HEK293T (cell line): ENCODE measurements at regions not wholly inside any gene's neighbourhood (a gene's known extent, or its start where the extent isn't known, plus 50 kb on each side); places are given as distances from the start of the nearest gene placed in this dataset.

Experiments
- CTCF ChIA-PET: fragments of 350-600 bp; formaldehyde crosslinking; extraction: SDS; loops from one replicate; lab custom pipeline; 2021; ENCODE audit warnings: antibody characterized with exemption, inconsistent platforms; lab: Yijun Ruan, JAX
- POLR2A ChIA-PET: fragments of 350-600 bp; formaldehyde crosslinking; extraction: SDS; loops from one replicate; lab custom pipeline; 2020; ENCODE audit warnings: antibody characterized with exemption, inconsistent platforms; lab: Yijun Ruan, JAX
- DNase-seq: peaks from one replicate; pipeline ENCODE4 v3.0.0; 2012; ENCODE audit warnings: mixed read lengths; ENCODE audit errors: extremely low spot score
- ARNT ChIP-seq: fragments of 450-650 bp; IDR thresholded peaks from 2 replicates; pipeline ENCODE4 v1.6.1; 2017; ENCODE audit warnings: mild to moderate bottlenecking
- BHLHE40 ChIP-seq: fragments of 450-650 bp; IDR thresholded peaks from 2 replicates; pipeline ENCODE4 v1.6.1; 2016; ENCODE audit warnings: mild to moderate bottlenecking, moderate library complexity, borderline replicate concordance
- CTBP1 ChIP-seq: fragments of 450-650 bp; IDR thresholded peaks from 2 replicates; pipeline ENCODE4 v1.6.1; 2016; ENCODE audit warnings: borderline replicate concordance
- ELF4 ChIP-seq: fragments of 450-650 bp; IDR thresholded peaks from 2 replicates; pipeline ENCODE4 v1.6.1; 2017; ENCODE audit warnings: antibody characterized with exemption
- FOXA1 ChIP-seq: fragments of 450-650 bp; IDR thresholded peaks from 2 replicates; pipeline ENCODE4 v1.6.1; 2016; ENCODE audit warnings: mild to moderate bottlenecking
- FOXK2 ChIP-seq: fragments of 450-650 bp; IDR thresholded peaks from 2 replicates; pipeline ENCODE4 v1.6.1; 2016; ENCODE audit warnings: mild to moderate bottlenecking
- FOXM1 ChIP-seq: fragments of 450-650 bp; IDR thresholded peaks from 2 replicates; pipeline ENCODE4 v1.6.1; 2017; ENCODE audit warnings: mild to moderate bottlenecking, borderline replicate concordance
- HDGF ChIP-seq: fragments of 450-650 bp; IDR thresholded peaks from 2 replicates; pipeline ENCODE4 v1.6.1; 2017; ENCODE audit warnings: antibody characterized with exemption, borderline replicate concordance
- L3MBTL2 ChIP-seq: fragments of 450-650 bp; conservative IDR thresholded peaks from 2 replicates; pipeline ENCODE4 v1.6.1; 2016; ENCODE audit warnings: mild to moderate bottlenecking
- LEF1 ChIP-seq: fragments of 450-650 bp; IDR thresholded peaks from 2 replicates; pipeline ENCODE4 v1.6.1; 2017; ENCODE audit warnings: mild to moderate bottlenecking, borderline replicate concordance
- NFRKB ChIP-seq: fragments of 450-650 bp; IDR thresholded peaks from 2 replicates; pipeline ENCODE4 v1.6.1; 2016; ENCODE audit warnings: mild to moderate bottlenecking, moderate library complexity
- PKNOX1 ChIP-seq: fragments of 450-650 bp; IDR thresholded peaks from 2 replicates; pipeline ENCODE4 v1.6.1; 2016
- SP1 ChIP-seq: fragments of 450-650 bp; IDR thresholded peaks from 2 replicates; pipeline ENCODE4 v1.6.1; 2017
- SUZ12 ChIP-seq: fragments of 450-650 bp; IDR thresholded peaks from 2 replicates; pipeline ENCODE4 v1.6.1; 2016; ENCODE audit warnings: mild to moderate bottlenecking
- TARDBP ChIP-seq: fragments of 450-650 bp; IDR thresholded peaks from 2 replicates; pipeline ENCODE4 v1.6.1; 2016
- ZNF384 ChIP-seq: fragments of 450-650 bp; IDR thresholded peaks from 2 replicates; pipeline ENCODE4 v1.6.1; 2016

DNA sequence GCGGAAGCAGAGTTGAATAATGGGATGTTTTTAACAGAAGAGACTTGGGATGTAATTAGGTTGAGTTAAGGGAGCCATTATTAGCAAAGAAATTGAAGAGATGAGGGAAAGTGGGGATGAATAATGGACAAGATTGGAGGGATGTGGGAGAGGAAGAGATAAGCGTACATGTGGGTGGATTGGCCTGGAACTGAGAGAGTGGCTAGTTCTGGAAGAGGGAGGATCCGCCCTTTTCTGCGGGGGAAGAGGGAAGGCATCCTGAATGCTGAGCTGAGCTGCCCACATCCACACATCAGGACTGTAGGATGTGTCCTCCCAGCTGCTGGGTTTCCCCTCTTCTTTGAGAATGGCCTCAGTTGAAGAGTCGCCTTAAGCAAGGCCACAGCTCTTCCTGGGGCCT is 68.3 kb upstream of the CADM1 start:
- ChIA-PET POLR2A (no interaction called here), CTCF (no interaction called here)
- TF ChIP-seq FOXA1 = no peak
- no peak for TF ChIP-seq ELF4
- TF ChIP-seq HDGF = no peak
- TF ChIP-seq L3MBTL2 = no peak
- no peak for TF ChIP-seq CTBP1
- TF ChIP-seq LEF1 = no peak
- TF ChIP-seq NFRKB = no peak
- TF ChIP-seq FOXK2 = no peak
- TF ChIP-seq BHLHE40 = no peak
- TF ChIP-seq SUZ12 = no peak
- TF ChIP-seq ZNF384 = no peak
- no peak for TF ChIP-seq FOXM1
- DNase-seq = no peak

GRCh38 chr11:115566180-115566764 is 62.1 kb upstream of the CADM1 start:
- no peak for TF ChIP-seq ZNF384
- DNase-seq = no peak
- POLR2A ChIA-PET = no interaction called here
- CTCF ChIA-PET = no interaction called here

DNA sequence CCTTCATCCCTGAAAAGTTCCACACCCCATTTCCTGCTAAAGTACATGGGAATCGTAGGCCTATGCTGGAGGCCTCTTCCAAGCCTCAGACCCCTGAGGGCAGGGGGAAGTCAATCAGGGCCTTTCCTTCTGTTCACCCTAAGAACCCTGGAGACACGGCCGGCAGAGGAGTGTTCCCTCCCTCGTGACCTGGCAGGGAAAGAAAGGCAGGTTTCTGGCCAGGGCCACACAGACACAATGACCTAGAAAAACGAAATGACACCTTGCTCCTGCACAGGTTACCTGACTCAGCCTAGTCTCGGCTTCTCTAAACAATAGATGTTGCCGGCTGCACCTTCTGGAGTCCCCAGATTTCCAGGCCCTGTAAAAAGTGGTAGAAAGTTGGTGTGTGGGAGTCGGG is 60.6 kb upstream of the CADM1 start:
- TF ChIP-seq ELF4 (no peak), SUZ12 (no peak), TARDBP (no peak), LEF1 (no peak), L3MBTL2 (no peak)
- CTCF ChIA-PET = no interaction called here
- POLR2A ChIA-PET = no interaction called here
- DNase-seq = no peak

GRCh38 chr11:115561116-115561515 is 56.9 kb upstream of the CADM1 start:
- DNase-seq = no peak
- ChIA-PET CTCF (no interaction called here), POLR2A (no interaction called here)
- no peak for TF ChIP-seq FOXK2
- no peak for TF ChIP-seq NFRKB
- TF ChIP-seq L3MBTL2 = no peak
- no peak for TF ChIP-seq LEF1
- no peak for TF ChIP-seq BHLHE40
- no peak for TF ChIP-seq ELF4
- TF ChIP-seq PKNOX1 = no peak

DNA sequence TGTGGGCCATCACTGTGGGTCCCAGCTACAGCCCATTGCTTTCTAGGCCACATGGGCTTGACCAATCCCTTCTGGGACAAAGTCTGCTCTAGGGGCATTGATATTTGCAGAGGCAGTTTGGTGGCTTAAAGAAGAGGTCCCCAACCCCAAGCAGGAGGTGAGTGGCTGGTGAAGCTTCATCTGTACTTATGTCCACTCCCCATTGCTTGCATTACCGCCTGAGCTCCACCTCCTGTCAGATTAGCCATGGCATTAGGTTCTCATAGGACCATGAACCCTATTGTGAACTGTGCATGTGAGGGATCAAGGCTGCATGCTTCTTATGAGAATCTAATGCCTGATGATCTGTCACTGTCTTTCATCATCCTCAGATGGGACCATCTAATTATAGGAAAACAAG is 54.4 kb upstream of the CADM1 start:
- ChIA-PET CTCF (no interaction called here), POLR2A (no interaction called here)
- no peak for DNase-seq
- TF ChIP-seq ELF4 (no peak), FOXM1 (no peak), TARDBP (no peak), NFRKB (no peak), PKNOX1 (no peak), LEF1 (no peak), HDGF (no peak), SUZ12 (no peak), L3MBTL2 (no peak), ARNT (no peak), FOXA1 (no peak), ZNF384 (no peak), BHLHE40 (no peak)

DNA sequence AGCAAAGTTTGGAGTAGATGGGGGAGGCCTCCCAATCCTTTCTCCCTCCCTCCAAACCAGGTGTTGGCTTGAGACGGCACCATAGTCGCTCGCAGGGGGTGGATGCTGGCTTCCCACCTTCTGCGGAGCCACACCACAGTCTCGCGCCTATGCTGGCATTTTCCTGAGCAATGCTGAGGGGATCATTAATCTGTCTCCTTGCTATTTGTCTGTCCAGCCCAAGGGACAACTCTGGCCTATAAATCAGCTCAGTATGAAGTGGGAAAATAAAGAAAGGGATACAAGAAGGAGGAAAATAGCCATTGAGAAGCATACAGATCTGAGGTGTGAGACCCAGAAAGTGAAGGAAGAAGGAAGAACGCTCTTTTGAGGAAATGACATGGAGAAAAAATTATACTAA is 53.5 kb upstream of the CADM1 start:
- ChIA-PET POLR2A (no interaction called here), CTCF (no interaction called here)
- DNase-seq = no peak
- no peak for TF ChIP-seq PKNOX1
- no peak for TF ChIP-seq TARDBP
- TF ChIP-seq CTBP1 = no peak
- TF ChIP-seq L3MBTL2 = no peak
- no peak for TF ChIP-seq ELF4
- no peak for TF ChIP-seq LEF1
- TF ChIP-seq SP1 = no peak
- TF ChIP-seq FOXK2 = no peak
- TF ChIP-seq NFRKB = no peak
- no peak for TF ChIP-seq ZNF384
- TF ChIP-seq ARNT = no peak
- no peak for TF ChIP-seq FOXM1
- TF ChIP-seq HDGF = no peak
- TF ChIP-seq BHLHE40 = no peak

DNA sequence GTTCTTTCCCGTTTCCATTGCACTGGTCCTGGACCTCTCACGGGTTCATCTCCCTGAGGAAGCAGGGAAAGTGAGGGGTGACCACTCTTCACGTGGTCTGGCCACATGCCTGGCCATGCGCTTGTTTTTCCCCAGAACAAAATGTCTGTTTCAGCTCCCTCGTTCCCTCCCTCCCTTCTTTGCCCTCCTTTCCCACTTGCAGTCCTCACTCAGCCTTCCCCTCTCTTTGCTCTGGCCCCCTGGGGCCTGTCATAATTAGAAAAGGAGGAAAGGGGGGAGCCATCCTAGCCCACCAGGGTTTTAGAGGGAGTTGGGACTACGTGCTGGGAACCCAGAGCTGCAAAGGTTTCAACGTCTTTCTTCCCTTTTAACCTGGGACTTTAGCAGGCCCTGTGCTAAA is 52.8 kb upstream of the CADM1 start:
- POLR2A ChIA-PET = no interaction called here
- no peak for TF ChIP-seq L3MBTL2
- TF ChIP-seq ELF4 = no peak
- TF ChIP-seq SP1 = no peak
- TF ChIP-seq HDGF = no peak
- TF ChIP-seq CTBP1 = no peak
- TF ChIP-seq NFRKB = no peak
- no peak for TF ChIP-seq FOXA1
- no peak for TF ChIP-seq TARDBP
- no peak for TF ChIP-seq ARNT
- no peak for TF ChIP-seq BHLHE40
- no peak for TF ChIP-seq LEF1
- no peak for TF ChIP-seq FOXM1
- TF ChIP-seq ZNF384 = no peak
- TF ChIP-seq FOXK2 = no peak
- no peak for TF ChIP-seq PKNOX1
- TF ChIP-seq SUZ12 = no peak
- DNase-seq = no peak
- CTCF ChIA-PET = no interaction called here
